Astrocyte (in vitro differentiated cells and primary cell): ENCODE measurements at regions not wholly inside any gene's neighbourhood (a gene's known extent, or its start where the extent isn't known, plus 50 kb on each side); places are given as distances from the start of the nearest gene placed in this dataset.

ENCODE experiments used
- CTCF ChIP-seq: IDR thresholded peaks from 2 replicates; pipeline ENCODE4 v1.5.1; 2011; ENCODE audit warnings: low read depth, mild to moderate bottlenecking, inconsistent platforms, low read length, moderate library complexity; ENCODE audit not compliant: insufficient read depth
- EZH2 ChIP-seq: IDR thresholded peaks from 2 replicates; pipeline ENCODE4 v1.6.1; 2012; ENCODE audit warnings: mild to moderate bottlenecking, low read length, inconsistent platforms; ENCODE audit not compliant: insufficient read depth

GRCh38 chr2:133657591-133657990 lies 89.3 kb upstream of the NCKAP5 start:
- TF ChIP-seq CTCF (no peak), EZH2 (no peak)
